ENCODE measurements at regions not wholly inside any gene's neighbourhood (a gene's known extent, or its start where the extent isn't known, plus 50 kb on each side); places are given as distances from the start of the nearest gene placed in this dataset.

DNA sequence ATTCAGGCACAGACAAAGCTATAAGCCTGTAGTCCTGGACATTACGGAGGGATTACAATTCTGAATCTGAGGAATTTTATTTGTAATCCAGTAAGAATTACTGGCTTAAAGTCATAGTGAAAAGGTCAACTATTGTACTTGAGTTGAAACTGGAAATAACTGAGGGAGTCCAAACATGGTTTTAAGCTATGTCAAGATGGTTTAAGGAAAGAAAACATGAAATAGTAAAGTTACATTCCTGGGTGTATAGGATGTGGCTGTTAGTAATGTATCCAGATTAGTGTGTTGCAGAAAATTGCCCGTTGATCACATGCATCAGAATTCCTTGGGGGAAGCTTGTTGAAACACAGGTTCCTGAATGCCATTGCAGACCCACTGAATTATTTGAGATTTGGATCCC, 124.8 kb upstream of the GORAB start:
- Mint-ChIP-seq H3K4me1 (no peaks in the 10 kb centered on the region), H3K27me3 (peaks cover 2 to 3% of the 10 kb centered on the region in 2 donors), H3K36me3 (no peaks in the 10 kb centered on the region), H3K9me3 (no peaks in the 10 kb centered on the region), H3K27ac (no peak overlapping the region), H3K4me3 (no peak overlapping the region)
- H3K36me3 ChIP-seq (ENCODE audit: insufficient read depth, low read length) = no peaks in the 10 kb centered on the region
- H3K4me1 ChIP-seq (ENCODE audit: insufficient read depth, low read length) = no peaks in the 10 kb centered on the region
- no peaks in the 10 kb centered on the region for H3K9me3 ChIP-seq (ENCODE audit: control insufficient read depth in 1 of 2, low read length in 2 of 2)
- POLR2A ChIA-PET (ENCODE audit: partially characterized antibody) = no interaction called here
- H3K4me3 ChIP-seq (ENCODE audit: low read length in 2 of 2) = no peak overlapping the region
- no peak overlapping the region for H3K27ac ChIP-seq (ENCODE audit: low read depth, low read length)
- CTCF ChIA-PET (ENCODE audit: partially characterized antibody) = no interaction called here
- no peaks in the 10 kb centered on the region for H3K27me3 ChIP-seq (ENCODE audit: insufficient read depth, low read length)
- intact Hi-C loops (cut with micrococcal nuclease) = no loop called here
- no peak for DNase-seq

DNA sequence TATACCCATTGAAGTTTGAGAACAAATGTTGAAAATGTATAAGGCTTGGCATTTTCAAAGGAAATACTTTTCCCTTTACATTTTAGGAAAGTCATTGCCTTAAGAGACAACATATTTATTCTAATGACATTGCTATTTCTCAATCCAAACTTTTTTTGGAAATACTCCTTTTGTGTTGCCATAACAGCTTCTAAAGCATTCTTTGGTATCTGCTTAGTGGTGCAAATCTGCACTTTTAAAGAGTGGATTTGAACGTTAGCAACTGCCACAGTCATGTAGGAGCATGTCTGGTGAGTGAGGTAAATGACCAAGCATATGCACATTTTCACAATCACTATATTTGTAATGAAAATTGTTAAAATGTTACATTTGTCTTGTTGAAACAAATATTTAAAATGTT, 124.4 kb upstream of the GORAB start:
- Mint-ChIP-seq H3K27ac (no peak overlapping the region), H3K9me3 (no peaks in the 10 kb centered on the region), H3K4me1 (no peaks in the 10 kb centered on the region), H3K36me3 (no peaks in the 10 kb centered on the region), H3K27me3 (peaks cover 2 to 3% of the 10 kb centered on the region in 2 donors), H3K4me3 (no peak overlapping the region)
- Histone ChIP-seq H3K4me3 (ENCODE audit: low read length in 2 of 2) (no peak overlapping the region), H3K9me3 (ENCODE audit: control insufficient read depth in 1 of 2, low read length in 2 of 2) (no peaks in the 10 kb centered on the region), H3K36me3 (ENCODE audit: insufficient read depth, low read length) (no peaks in the 10 kb centered on the region), H3K4me1 (ENCODE audit: insufficient read depth, low read length) (no peaks in the 10 kb centered on the region), H3K27me3 (ENCODE audit: insufficient read depth, low read length) (no peaks in the 10 kb centered on the region), H3K27ac (ENCODE audit: low read depth, low read length) (no peak overlapping the region)
- intact Hi-C loops (cut with micrococcal nuclease) = no loop called here
- no peak for DNase-seq
- ChIA-PET POLR2A (ENCODE audit: partially characterized antibody) (no interaction called here), CTCF (ENCODE audit: partially characterized antibody) (no interaction called here)

- ChIA-PET POLR2A (ENCODE audit: partially characterized antibody) (no interaction called here), CTCF (ENCODE audit: partially characterized antibody) (no interaction called here)
- Mint-ChIP-seq H3K9me3 (no peaks in the 10 kb centered on the region), H3K4me1 (no peaks in the 10 kb centered on the region), H3K27me3 (peaks cover 3 to 4% of the 10 kb centered on the region in 2 donors), H3K27ac (no peak overlapping the region), H3K36me3 (no peaks in the 10 kb centered on the region), H3K4me3 (no peak overlapping the region)
- Histone ChIP-seq H3K27me3 (ENCODE audit: insufficient read depth, low read length) (no peaks in the 10 kb centered on the region), H3K4me3 (ENCODE audit: low read length in 2 of 2) (no peak overlapping the region), H3K9me3 (ENCODE audit: control insufficient read depth in 1 of 2, low read length in 2 of 2) (no peaks in the 10 kb centered on the region), H3K4me1 (ENCODE audit: insufficient read depth, low read length) (no peaks in the 10 kb centered on the region), H3K27ac (ENCODE audit: low read depth, low read length) (no peak overlapping the region), H3K36me3 (ENCODE audit: insufficient read depth, low read length) (no peaks in the 10 kb centered on the region)
- intact Hi-C loops (cut with micrococcal nuclease) = no loop called here
- no peak for DNase-seq
Measured at GRCh38 chr1:170410401-170411166, 121.4 kb upstream of the GORAB start.

DNA sequence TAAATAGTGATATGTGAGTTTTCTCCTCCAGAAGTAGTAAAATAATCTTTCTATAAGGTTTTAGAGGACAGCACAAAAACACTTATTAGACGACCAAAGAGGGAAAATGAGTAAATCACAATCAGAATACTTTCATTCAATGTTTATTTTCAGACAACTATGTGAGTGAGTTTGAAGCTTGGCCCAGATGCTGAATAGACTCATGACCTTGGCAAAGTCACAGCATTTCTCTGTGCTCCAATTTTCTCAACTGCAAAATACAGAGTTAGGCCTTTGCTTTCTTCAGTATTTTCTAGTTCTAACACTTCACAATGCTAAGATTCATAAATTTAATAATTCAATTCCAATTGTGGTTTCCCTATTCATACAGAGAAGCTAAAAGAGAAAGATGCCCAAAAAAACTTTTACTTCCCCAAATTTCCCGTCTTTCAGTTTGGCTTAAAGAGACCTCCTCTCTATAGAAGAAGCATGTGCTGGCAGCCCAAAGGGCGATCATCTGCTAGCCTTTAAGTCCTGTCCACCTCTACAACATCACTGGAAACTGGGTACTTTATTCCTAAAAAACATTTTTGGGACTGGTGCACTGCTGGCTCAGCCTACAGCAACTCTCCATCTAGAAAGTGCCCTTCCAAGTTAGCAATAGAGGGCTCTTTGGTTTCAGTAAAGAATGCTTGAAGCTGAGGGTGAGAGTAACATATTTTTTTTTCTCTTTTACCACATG, 116.8 kb upstream of the GORAB start:
- CTCF ChIA-PET (ENCODE audit: partially characterized antibody) = no interaction called here
- Mint-ChIP-seq H3K36me3 (no peaks in the 10 kb centered on the region), H3K4me3 (no peak overlapping the region), H3K9me3 (peaks cover 0 to 19% (median 4%) of the 10 kb centered on the region in 8 donors), H3K4me1 (no peaks in the 10 kb centered on the region), H3K27me3 (peaks cover 1 to 4% of the 10 kb centered on the region in 2 donors), H3K27ac (no peak overlapping the region)
- Histone ChIP-seq H3K9me3 (ENCODE audit: control insufficient read depth in 1 of 2, low read length in 2 of 2) (no peaks in the 10 kb centered on the region), H3K36me3 (ENCODE audit: insufficient read depth, low read length) (no peaks in the 10 kb centered on the region), H3K4me1 (ENCODE audit: insufficient read depth, low read length) (no peaks in the 10 kb centered on the region), H3K27ac (ENCODE audit: low read depth, low read length) (no peak overlapping the region), H3K4me3 (ENCODE audit: low read length in 2 of 2) (no peak overlapping the region), H3K27me3 (ENCODE audit: insufficient read depth, low read length) (no peaks in the 10 kb centered on the region)
- intact Hi-C loops (cut with micrococcal nuclease) = no loop called here
- no peak for DNase-seq
- POLR2A ChIA-PET (ENCODE audit: partially characterized antibody) = no interaction called here

DNA sequence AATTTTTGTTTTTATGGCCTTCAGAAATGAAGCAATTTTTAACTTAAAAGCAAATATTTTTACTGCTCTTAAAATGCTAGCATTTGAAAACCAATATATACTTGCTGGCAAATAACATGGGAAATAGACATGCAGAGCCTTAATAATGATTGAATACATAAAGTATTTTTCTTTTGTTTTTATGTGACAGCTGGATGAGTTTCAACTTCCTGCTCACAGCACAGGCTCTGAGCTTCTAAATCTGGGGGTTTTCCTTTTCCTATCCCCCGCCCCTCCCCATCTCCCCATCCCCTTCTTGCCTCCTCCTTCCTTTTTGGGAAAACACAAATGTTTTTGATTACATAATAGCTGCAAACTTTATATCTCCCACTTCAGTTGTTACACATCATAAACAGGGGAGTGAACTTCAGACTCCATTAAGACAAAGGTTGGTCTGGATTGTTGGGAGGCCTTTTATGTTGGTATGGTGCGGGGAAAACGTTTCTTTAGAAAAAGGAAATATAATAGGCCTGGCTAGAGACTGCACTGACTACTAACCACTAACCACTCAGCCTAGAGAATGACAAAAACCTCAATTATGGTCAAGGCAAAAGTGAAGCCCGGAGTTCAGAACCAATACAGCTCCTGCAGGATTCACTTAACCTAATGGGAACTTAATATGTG, 116.1 kb upstream of the GORAB start:
- Histone ChIP-seq H3K9me3 (ENCODE audit: control insufficient read depth in 1 of 2, low read length in 2 of 2) (no peaks in the 10 kb centered on the region), H3K36me3 (ENCODE audit: insufficient read depth, low read length) (no peaks in the 10 kb centered on the region), H3K4me3 (ENCODE audit: low read length in 2 of 2) (no peak overlapping the region), H3K27ac (ENCODE audit: low read depth, low read length) (no peak overlapping the region), H3K27me3 (ENCODE audit: insufficient read depth, low read length) (no peaks in the 10 kb centered on the region), H3K4me1 (ENCODE audit: insufficient read depth, low read length) (no peaks in the 10 kb centered on the region)
- ChIA-PET POLR2A (ENCODE audit: partially characterized antibody) (no interaction called here), CTCF (ENCODE audit: partially characterized antibody) (no interaction called here)
- Mint-ChIP-seq H3K36me3 (no peaks in the 10 kb centered on the region), H3K9me3 (peaks cover 0 to 20% (median 4%) of the 10 kb centered on the region in 8 donors), H3K27ac (no peak overlapping the region), H3K4me1 (no peaks in the 10 kb centered on the region), H3K4me3 (no peak overlapping the region), H3K27me3 (peaks cover 0 to 4% of the 10 kb centered on the region in 2 donors)
- no peak for DNase-seq
- intact Hi-C loops (cut with micrococcal nuclease) = no loop called here

GRCh38 chr1:170424346-170424745, 107.6 kb upstream of the GORAB start:
- no peaks in the 10 kb centered on the region for H3K36me3 ChIP-seq (ENCODE audit: insufficient read depth, low read length)
- CTCF ChIA-PET (ENCODE audit: partially characterized antibody) = no interaction called here
- H3K27ac Mint-ChIP-seq = no peak overlapping the region

DNA sequence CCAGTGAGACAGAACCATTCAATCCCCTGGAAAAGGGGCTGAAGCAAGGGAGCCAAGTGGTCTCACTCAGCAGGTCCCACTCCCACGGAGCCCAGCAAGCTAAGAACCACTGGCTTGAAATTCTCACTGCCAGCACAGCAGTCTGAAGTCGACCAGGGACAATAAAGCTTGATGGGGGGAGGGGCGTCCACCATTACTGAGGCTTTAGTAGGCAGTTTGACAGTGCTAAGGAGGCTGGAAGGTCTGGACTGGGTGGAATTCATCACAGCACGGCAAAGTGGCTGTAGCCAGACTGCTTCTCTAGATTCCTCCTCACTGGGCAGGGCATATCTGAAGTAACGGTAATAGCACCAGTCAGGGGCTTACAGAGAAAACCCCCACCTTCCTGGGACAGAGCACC, 105.4 kb upstream of the GORAB start:
- no peak overlapping the region for H3K27ac Mint-ChIP-seq
- peaks cover 18 to 19% of the 10 kb centered on the region in 2 donors for H3K27me3 Mint-ChIP-seq
- H3K27me3 ChIP-seq (ENCODE audit: insufficient read depth, low read length) = no peaks in the 10 kb centered on the region
- no peaks in the 10 kb centered on the region for H3K9me3 ChIP-seq (ENCODE audit: control insufficient read depth in 1 of 2, low read length in 2 of 2)
- no peak overlapping the region for H3K4me3 ChIP-seq (ENCODE audit: low read length in 2 of 2)
- CTCF ChIA-PET (ENCODE audit: partially characterized antibody) = no interaction called here
- peaks cover under 1 to 14% (median 7%) of the 10 kb centered on the region in 8 donors for H3K9me3 Mint-ChIP-seq
- POLR2A ChIA-PET (ENCODE audit: partially characterized antibody) = no interaction called here
- no peaks in the 10 kb centered on the region for H3K36me3 ChIP-seq (ENCODE audit: insufficient read depth, low read length)
- H3K4me3 Mint-ChIP-seq = no peak overlapping the region
- no peaks in the 10 kb centered on the region for H3K4me1 Mint-ChIP-seq
- intact Hi-C loops (cut with micrococcal nuclease) = no loop called here
- H3K27ac ChIP-seq (ENCODE audit: low read depth, low read length) = no peak overlapping the region
- no peaks in the 10 kb centered on the region for H3K4me1 ChIP-seq (ENCODE audit: insufficient read depth, low read length)
- no peak for DNase-seq
- no peaks in the 10 kb centered on the region for H3K36me3 Mint-ChIP-seq

More at GRCh38 chr1:170424346-170424745, 107.6 kb upstream of the GORAB start:
- no peak overlapping the region for H3K27ac ChIP-seq (ENCODE audit: low read depth, low read length)
- intact Hi-C loops (cut with micrococcal nuclease) = no loop called here
- no peak overlapping the region for H3K4me3 ChIP-seq (ENCODE audit: low read length in 2 of 2)
- POLR2A ChIA-PET (ENCODE audit: partially characterized antibody) = no interaction called here
- no peaks in the 10 kb centered on the region for H3K9me3 ChIP-seq (ENCODE audit: control insufficient read depth in 1 of 2, low read length in 2 of 2)
- Mint-ChIP-seq H3K27me3 (peaks cover 18 to 21% of the 10 kb centered on the region in 2 donors), H3K9me3 (peaks cover 0 to 10% (median 1%) of the 10 kb centered on the region in 8 donors), H3K4me3 (no peak overlapping the region), H3K4me1 (no peaks in the 10 kb centered on the region), H3K36me3 (no peaks in the 10 kb centered on the region)
- DNase-seq = no peak
- H3K27me3 ChIP-seq (ENCODE audit: insufficient read depth, low read length) = no peaks in the 10 kb centered on the region
- H3K4me1 ChIP-seq (ENCODE audit: insufficient read depth, low read length) = no peaks in the 10 kb centered on the region
